Stimulated activated CD8-positive, alpha-beta memory T cell treated with anti-CD3 and anti-CD28 coated beads, Interleukin-12 subunit alpha, Interleukin-12 subunit beta, amount 100 ng/mL, for 24 hours (primary cell): ENCODE measurements at regions not wholly inside any gene's neighbourhood (a gene's known extent, or its start where the extent isn't known, plus 50 kb on each side); places are given as distances from the start of the nearest gene placed in this dataset.

Experiments used
- DNase-seq: peaks from one replicate; pipeline ENCODE4 v3.0.0-alpha.2; 2020; ENCODE audit errors: extremely low read depth

DNA sequence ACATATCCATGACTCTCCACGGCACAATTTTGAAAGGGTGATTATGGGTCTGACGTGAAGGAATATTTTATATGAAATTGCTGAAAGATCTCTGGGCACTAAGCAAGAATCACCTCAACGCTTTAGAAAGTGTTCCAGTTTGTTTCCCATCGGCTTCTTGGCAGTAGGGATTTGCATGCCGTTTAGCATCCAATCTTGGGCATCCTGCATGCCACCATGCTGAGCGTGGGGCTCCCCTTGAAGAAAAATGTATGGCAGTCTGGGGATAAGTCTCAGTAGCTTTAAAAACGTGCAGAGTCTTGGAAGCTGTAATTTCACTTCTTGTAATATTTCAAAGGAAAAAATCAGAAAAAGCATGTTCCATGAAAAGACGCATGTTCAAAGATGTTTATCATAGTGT lies 151.7 kb downstream of the DMRT2 start:
- DNase-seq, result no peak

DNA sequence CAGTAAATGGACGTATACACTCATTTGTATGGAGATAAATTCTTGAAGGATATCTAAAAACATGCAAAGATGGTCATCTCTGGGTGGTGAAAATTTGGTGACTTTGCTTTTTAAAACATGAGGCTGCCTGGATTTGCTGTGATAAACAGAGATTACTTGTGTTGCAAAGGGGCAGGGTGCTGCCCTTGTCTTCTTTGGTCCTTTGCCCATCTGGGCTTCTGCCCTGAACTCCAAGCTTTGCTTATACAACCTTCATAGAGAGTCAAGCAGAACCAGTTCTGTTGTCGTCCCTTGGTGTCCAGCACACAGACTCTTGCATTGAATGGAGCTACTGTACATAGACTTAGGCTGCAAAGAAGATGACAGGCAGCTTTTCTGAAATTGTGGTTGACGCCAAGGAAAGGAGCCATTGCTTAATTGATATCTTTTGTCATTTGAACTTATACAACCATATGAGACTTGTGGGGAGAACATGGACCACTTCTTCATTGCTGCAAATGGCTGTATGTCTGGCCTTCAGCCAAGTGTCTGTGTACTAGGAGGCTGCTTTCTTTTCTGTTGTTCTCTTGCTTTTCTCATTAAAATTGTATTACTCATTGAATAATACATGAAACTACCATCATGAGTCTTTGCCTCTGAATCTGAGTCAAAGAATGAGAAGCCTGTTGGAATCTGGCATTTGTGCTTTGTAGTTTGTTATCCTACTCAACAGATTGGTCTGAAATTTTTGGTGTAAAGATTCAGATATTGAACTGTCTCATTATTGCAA lies 152.5 kb downstream of the DMRT2 start:
- no peak for DNase-seq

GRCh38 chr9:1207686-1208085 lies 157.5 kb downstream of the DMRT2 start:
- DNase-seq, result no peak

- no peak for DNase-seq
These were observed 158.0 kb downstream of the DMRT2 start for GRCh38 chr9:1208157-1208556.

- DNase-seq, result no peak
These were observed 160.8 kb downstream of the DMRT2 start for GRCh38 chr9:1210954-1211353.

DNA sequence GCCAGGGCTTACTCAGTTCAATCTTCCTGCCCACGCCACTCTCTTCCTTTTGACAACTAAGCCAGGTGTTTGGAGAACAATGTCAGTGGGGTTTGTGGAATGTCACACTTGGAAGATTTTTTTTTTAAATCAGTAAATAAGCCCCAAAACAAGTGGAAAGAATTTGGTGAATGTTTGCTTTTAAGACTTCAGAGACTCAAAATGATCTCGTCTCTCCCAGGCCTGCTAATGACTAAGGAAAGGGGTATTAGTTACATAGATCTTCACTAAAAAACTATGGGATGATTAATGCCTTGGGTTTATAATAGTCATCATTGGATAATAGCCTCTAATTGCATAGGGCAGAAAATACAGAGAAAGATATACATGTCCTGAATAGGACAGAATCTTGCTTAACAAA lies 166.4 kb downstream of the DMRT2 start:
- no peak for DNase-seq

- DNase-seq, result no peak
These were observed 166.9 kb downstream of the DMRT2 start for GRCh38 chr9:1217076-1217475.

DNA sequence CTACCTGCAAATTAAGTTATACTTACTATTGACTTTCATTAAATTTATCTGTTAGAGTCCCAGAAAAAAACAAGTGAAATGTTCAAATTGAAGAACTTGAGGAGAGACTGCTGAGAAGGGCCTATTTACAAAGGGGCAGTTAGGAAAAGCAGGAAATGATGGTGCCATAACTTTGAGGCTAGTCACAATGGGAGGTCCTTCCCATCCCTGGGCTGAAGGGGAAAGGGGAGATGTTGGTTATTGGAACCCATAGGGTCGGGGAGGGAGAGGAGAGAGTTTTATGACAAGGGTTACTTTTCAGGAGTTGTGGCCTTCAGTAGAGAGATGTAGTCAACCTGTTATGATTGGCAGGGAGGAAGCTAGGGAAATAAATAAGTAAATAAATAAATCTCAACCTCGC lies 169.1 kb downstream of the DMRT2 start:
- no peak for DNase-seq

GRCh38 chr9:1221298-1221697 lies 171.1 kb downstream of the DMRT2 start:
- DNase-seq, result no peak

DNA sequence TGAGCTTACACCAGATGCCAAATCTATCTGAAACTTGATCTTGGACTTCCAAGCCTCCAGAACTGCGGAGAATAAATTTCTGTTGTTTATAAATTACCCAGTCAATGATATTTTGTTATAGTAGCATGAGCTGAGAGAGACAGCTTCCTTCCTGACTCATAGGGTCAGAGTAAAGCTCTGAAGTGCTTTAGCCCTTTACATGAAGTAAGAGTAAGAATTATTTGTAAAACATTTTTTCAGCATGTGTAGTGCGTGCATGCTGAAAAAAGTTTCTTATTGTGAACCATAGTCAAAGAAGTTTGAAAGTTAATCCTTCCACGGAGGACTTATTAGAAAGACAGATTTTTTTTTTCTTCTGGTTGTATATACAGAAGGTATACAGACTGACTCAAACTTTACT lies 172.4 kb downstream of the DMRT2 start:
- no peak for DNase-seq

- DNase-seq, result no peak
These were observed 182.1 kb downstream of the DMRT2 start for GRCh38 chr9:1231998-1232919.

DNA sequence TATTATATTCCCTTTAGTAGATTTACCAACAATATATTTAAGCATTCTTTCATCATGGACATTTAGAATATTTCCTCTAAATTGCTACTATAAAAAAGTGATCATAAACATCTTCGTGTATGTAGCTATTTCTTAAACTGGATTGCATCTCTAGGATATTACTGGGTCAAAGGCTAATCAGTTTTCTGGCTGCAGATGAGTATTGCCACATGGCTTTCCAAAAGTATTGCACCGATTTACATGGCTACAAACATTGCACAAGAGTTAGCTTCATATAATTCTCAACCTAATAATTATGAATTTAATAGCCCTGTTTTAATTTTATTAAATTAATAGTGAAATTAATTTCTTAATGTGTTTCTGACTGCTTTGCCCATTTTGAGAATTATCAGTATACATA lies 183.4 kb downstream of the DMRT2 start:
- no peak for DNase-seq

- DNase-seq, result no peak
These were observed 185.5 kb downstream of the DMRT2 start for GRCh38 chr9:1235650-1236049.

DNA sequence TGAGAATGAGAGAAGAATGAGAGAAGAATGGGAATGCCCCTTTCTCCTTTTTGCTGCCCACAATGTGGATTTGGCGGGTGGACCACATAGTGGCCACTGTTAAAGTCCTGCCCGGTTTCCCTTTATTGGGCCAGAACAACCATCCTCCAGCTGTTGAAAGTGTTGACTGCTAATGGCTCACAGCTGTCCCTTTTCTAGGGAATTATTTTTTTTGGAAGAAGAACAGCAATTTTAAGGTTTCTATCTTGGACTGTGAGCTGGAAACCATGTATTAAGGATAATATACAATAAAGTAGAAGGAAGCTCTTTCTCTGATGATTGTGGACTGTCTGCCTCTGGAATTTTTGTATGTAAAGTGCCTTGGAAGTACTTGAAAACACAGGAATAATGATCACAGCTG lies 185.9 kb downstream of the DMRT2 start:
- no peak for DNase-seq

- no peak for DNase-seq
These were observed 188.2 kb downstream of the DMRT2 start for GRCh38 chr9:1238407-1238806.

- no peak for DNase-seq
These were observed 198.6 kb downstream of the DMRT2 start for GRCh38 chr9:1248743-1249142.

- DNase-seq, result no peak
These were observed 203.2 kb downstream of the DMRT2 start for GRCh38 chr9:1253064-1253979.

DNA sequence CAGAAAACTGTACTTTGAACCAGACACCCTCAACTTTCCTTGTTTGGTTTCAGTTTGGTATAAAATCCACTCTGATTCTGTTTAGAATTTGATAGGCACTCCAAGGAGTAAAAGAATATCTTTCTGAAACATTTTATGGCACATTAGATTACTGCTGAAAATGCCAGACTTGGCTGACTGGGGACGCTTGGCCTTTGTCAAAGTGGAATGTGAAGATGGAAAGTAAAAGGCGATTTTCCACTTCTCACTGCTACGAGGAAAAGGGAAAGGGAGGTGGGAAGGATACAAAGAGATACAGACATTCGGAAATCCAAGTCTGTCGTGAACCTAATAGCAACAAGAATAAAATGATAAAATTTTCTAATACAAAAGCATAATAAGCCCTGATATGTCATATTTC lies 203.9 kb downstream of the DMRT2 start:
- no peak for DNase-seq

- no peak for DNase-seq
These were observed 206.0 kb downstream of the DMRT2 start for GRCh38 chr9:1256178-1256577.

DNA sequence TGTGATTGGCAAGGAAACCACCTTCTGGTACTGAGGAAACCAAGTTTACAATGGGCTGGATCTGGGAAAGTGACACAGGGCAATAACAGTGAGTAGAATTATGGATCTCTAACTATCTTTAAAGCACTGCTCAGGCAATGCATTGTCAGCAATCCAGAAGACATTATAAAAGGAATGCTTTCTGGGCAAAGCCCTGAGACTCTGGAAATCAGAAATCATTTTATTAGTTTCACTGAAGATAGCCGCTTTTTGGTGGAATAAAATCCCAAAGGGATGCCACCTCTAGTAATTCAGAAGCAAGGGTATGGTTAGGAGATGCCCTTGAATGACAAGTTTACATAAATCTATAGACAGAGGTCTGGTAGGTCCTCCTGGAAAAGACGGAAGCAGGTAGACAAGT lies 211.1 kb downstream of the DMRT2 start:
- DNase-seq, result no peak

DNA sequence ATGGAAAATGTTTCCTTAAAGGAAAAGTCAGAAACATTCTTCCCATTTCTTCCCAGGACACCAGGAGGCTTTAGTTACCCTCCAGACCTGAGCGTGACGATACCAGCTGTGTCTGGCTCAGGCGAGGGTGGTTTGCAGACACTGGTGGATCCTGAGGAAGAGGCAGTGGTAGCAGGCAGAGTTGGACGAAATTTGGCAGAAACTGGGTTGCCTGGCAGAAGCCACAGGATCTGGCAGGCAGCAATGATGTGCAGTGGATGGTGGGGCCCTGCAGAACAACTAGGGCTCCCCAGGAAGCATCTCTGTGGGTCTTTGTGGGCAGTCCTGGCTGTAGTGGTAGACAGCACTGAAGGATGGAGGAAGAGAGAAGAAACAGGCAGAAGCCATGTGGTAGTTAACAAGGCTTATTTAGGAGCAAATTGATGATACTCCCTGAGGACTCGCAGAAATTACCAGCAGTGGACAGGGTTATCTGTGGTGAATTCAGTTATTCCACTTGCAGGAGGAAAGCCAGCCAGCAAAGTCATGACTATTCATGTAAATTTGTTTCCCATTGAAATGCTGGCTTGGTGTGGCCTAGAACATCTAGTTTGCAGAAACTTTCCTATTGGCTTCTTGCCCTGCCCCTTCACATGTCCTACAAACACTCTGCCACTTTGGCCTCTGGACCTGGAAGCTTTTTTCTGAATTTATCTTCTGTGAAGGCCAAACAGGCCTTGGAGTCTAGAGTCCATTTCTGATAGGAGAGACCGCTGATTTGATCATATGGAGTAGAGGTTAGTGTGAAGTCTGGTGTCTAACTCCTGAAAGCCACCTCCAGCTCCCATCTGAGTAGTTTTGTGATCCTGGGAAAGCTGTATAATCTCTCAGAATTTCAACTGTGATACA lies 212.0 kb downstream of the DMRT2 start:
- no peak for DNase-seq
